GM21390 (cell line): ENCODE measurements at regions not wholly inside any gene's neighbourhood (a gene's known extent, or its start where the extent isn't known, plus 50 kb on each side); places are given as distances from the start of the nearest gene placed in this dataset.

Experiments used
- ATAC-seq: cut with Tn5 transposase; IDR thresholded peaks from one replicate; pipeline ENCODE4 v1.9.1; 2021; ENCODE audit not compliant: unreplicated experiment

GRCh38 chr5:9928326-9928725 is 298.2 kb upstream of the TAS2R1 start:
- no peak for ATAC-seq

- ATAC-seq = no peak
Measured at GRCh38 chr5:9927521-9927997, 297.4 kb upstream of the TAS2R1 start.

DNA sequence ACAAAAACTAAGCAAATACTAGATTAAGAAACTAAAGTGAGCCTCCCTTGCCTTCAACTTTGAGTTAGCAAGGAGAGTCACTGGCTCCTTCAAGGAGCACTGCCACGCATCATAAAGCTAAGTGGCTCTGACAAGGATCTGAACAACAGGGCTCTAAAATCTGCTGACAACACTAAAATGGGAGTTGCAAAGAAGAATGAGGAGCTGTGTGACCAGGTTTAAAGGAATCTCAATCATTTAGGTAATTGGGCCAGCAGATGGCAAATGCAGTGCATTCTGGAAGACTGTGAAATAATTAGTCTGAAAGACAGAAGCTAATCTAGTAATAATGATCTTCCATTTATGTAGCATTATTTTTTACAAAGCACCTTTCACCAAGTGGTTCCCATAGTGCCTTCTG is 297.0 kb upstream of the TAS2R1 start:
- ATAC-seq = no peak

- ATAC-seq = peak; percentile 74
Measured at GRCh38 chr5:9924614-9925013, 294.5 kb upstream of the TAS2R1 start.

DNA sequence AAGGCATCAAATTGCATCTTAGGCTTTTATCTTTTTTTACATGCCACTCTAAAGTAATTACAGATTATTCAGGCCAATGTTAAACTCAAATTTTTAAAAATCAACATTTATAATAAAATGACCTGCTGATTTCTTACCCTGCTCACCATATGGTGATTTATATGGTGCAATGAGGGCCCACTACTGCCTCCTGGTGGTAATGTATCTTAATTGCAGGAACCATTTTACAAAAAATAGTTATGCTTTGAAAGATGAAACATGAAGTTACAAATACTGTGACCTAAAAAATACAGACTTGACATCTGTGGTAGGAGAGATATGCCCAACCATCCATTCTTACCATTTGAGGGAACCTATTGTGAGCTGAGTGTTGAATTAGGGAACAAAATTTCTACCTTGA is 292.6 kb upstream of the TAS2R1 start:
- no peak for ATAC-seq

DNA sequence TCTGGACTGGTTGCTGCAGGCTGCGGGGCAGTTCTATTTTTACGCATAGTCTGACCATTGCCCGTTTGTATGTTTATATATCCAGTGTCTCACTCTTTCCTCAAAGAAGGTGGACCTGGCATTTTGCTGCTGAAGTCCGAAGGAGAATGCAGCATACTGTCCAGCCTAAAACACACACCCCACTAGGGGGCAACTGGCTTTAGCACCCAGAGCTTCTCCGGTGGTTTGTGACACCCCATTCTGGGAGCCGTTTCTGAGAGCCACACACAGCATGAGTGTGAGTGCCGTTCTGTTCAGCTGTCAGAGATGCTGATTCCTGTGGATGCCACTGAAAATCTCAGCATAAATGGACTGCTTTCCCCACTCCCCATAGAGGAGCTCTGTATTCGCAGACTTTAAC is 290.5 kb upstream of the TAS2R1 start:
- ATAC-seq = no peak

DNA sequence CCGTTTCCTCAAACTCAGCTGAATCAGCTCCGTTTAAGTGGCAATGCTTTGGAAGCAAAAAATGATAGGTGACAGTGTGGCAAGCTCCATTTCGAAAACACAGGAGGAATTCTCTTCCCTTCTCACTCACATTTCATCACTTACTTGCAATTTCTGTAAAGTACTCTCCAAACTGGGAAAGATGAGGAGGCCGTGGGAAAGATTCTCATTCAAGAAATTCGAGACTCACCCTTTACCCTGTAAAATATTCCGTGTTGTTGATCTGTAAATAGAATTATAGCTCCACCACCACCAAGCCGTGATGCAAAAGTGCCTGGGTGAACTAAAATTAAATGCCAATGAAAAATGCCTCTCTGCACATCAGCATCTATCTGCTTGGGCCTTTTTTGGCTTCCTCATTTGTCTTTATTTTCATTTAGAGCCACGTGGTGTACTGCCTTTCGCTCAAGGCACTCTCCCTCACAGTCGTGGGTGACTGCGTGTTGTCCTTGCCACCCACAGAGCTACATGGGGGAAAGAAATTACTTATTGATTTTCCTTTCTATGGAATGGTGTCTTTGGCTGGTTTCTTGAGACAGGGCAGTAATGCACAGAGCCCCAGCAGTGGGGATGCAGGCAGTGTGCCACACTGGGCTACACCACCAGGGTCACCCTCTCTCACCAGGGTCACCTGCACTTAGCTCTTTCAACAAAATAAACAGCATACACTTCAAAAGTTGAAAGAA is 289.3 kb upstream of the TAS2R1 start:
- ATAC-seq = no peak

- ATAC-seq = no peak
Measured at GRCh38 chr5:9905661-9906060, 275.5 kb upstream of the TAS2R1 start.

DNA sequence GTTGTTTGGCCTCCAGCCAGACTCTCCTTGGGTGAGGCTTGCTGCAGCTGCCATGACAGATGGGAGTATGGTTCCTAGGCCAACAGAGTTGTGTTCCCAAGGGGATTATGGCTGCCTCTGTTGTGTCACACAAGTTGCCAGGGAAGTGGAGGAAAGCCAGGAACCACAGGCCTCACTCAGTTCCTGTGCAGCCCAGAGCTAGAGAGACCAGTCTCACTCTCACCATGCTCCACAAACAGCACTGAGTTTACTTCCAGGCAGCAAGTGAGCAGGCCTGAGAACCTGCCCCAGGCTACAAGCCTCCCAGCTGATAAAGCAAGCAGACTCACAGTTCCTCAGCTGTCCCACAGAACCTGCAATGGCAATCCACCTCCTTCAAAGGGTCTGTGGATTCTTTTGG is 273.6 kb upstream of the TAS2R1 start:
- no peak for ATAC-seq

- no peak for ATAC-seq
Measured at GRCh38 chr5:9898319-9898718, 268.2 kb upstream of the TAS2R1 start.

DNA sequence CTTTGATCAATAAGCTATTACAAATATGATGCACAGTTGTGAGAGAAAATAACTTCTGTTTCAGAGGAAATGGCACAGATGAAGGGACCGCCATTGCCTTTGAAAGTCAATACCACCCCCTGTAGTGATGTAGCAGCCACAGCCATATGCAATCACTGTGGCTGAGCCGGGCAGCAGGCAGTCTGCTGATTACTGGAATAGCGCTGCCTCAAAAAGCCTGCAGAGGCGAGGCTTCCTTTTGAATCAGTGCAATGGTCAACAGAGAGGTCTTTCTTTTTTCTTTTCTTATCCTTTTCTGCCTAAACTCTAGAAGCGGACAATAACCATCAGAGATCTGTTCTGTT is 265.1 kb upstream of the TAS2R1 start:
- no peak for ATAC-seq

GRCh38 chr5:9894571-9895301 is 264.6 kb upstream of the TAS2R1 start:
- ATAC-seq = no peak

GRCh38 chr5:9892696-9893095 is 262.5 kb upstream of the TAS2R1 start:
- no peak for ATAC-seq

- no peak for ATAC-seq
Measured at GRCh38 chr5:9889511-9889910, 259.4 kb upstream of the TAS2R1 start.

- ATAC-seq = no peak
Measured at GRCh38 chr5:9888501-9888901, 258.4 kb upstream of the TAS2R1 start.

GRCh38 chr5:9885164-9885563 is 255.0 kb upstream of the TAS2R1 start:
- no peak for ATAC-seq

GRCh38 chr5:9878206-9878605 is 248.1 kb upstream of the TAS2R1 start:
- no peak for ATAC-seq

DNA sequence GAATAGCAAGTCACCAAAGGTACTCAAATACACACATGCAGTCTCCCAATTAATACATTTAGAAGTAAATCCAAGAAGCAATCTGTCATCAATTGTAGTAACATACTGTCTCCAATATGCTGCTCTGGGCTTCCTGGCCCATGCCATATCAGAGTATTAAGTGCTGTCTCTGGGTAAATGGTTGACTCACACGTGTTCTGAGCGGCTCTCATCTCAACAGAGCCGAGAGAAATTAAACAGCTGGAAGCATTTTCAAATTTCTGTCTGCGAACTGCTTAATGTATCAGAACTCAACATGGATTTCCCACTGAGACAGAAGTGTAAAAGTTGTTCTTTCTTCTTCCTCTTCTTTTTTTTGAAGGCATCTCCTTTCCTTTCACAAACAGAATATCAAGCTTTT is 247.3 kb upstream of the TAS2R1 start:
- no peak for ATAC-seq

GRCh38 chr5:9876451-9876850 is 246.3 kb upstream of the TAS2R1 start:
- ATAC-seq = no peak

DNA sequence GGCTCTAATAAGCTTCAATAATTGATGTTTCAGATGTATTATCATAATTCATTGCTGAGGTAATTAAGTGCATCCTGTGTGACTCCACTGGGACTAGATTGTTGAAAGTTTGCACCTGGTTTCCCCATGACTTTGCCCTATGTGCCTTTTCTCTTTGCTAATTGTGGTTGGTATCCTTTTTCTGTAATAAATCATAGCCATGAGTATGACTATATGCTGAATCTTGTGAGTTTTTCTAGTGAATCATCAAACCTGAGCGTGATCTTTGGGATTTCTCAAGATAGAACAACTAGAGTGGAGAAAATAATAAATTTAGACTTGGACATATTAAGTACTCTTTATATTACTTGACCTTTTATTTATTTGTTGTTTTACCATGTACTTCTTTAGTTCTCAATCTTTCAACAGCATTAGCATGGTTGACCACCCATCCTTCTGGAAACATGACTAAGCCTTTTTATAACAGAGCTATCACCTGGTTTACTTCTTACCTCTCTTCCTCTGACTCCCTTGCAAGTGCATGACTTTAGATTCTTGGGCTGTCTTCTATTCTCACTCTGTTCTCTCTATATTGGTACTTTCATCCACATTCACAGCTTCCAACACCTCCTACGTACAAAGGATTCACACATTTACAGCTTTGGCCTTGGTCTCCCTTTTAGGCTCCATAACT is 239.6 kb upstream of the TAS2R1 start:
- no peak for ATAC-seq

DNA sequence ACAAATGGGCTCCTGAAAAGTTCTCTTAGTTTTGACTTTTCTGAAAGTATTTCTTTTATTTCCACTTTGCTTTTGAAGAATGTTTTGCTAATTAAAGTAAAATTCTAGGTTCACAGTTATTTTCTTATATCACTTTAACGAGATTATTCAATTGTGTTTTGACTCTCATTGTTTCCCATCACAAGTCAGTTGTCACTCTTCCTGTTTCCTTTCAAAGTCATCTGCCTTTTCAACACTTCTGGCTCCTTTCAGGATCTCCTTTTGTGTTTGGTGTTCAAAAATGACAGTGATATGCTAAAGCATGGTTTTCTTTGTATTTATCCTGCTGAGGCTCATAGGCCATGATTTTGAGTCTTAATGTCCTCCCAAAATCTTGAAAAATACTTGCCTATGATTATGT is 235.4 kb upstream of the TAS2R1 start:
- ATAC-seq = no peak

DNA sequence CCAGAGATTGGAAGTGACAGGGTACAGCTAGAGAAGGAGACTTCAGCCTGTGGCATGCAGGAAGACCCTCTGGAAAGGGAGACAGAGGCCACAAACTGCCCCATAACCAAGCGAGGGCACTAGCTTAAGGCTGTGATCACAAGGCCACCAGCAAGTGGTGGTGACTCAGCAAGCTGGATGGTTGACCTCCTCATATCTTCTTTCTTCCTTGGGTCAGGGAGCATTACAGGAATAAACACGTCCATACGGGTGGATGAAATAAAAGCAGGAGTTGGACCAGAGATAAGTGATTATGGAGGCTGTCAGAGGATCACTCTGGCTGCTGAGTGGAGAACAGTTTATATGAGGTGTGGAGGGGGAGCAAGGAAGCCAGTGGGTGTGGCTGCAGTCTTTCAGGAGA is 234.6 kb upstream of the TAS2R1 start:
- no peak for ATAC-seq
